ENCODE measurements at regions not wholly inside any gene's neighbourhood (a gene's known extent, or its start where the extent isn't known, plus 50 kb on each side); places are given as distances from the start of the nearest gene placed in this dataset.

DNA sequence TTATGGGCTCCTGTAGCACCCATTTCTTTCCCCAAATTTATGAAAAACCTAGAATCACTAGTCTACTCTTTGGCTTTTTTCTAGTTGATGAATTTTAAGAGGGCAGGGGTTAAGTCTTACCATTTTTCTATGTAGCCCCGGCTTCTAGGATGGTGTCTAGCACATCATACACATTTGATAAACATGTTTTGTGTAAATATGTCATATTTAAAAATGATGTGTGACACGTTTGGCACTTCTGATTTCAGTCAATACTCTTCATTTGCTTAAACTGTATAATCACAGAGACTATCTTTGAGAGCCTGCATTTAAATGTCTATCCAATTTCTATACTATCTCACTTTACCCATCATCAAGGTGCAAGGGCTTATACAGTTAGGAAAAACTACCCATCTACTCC is 331.1 kb downstream of the TDRD15 start:
- H3K36me3 ChIP-seq (ENCODE audit: control insufficient read depth, insufficient read depth, low read length) = no peaks in the 10 kb centered on the region
- no peaks in the 10 kb centered on the region for H3K9me3 ChIP-seq (ENCODE audit: control insufficient read depth, low read length)
- no peak overlapping the region for H3K4me3 ChIP-seq (ENCODE audit: extremely low read depth, insufficient read depth, low read length, poor library complexity, severe bottlenecking)
- H3K27ac ChIP-seq (ENCODE audit: low read depth, low read length, severe bottlenecking) = no peak overlapping the region
- H3K4me1 ChIP-seq (ENCODE audit: control insufficient read depth, insufficient read depth, low read length, poor library complexity, severe bottlenecking) = peaks cover 4% of the 10 kb centered on the region
- no CpG with 5 or more reads among the region's 2 CpGs for WGBS, 2 experiments (ENCODE audit: insufficient coverage in 2 of 2)

- Histone ChIP-seq H3K4me3 (ENCODE audit: extremely low read depth, insufficient read depth, low read length, poor library complexity, severe bottlenecking) (no peak overlapping the region), H3K9me3 (ENCODE audit: control insufficient read depth, low read length) (no peaks in the 10 kb centered on the region), H3K4me1 (ENCODE audit: control insufficient read depth, insufficient read depth, low read length, poor library complexity, severe bottlenecking) (no peaks in the 10 kb centered on the region), H3K36me3 (ENCODE audit: control insufficient read depth, insufficient read depth, low read length) (no peaks in the 10 kb centered on the region), H3K27ac (ENCODE audit: low read depth, low read length, severe bottlenecking) (no peak overlapping the region)
- 81 to 86% methylated on average over 2 to 3 of the region's 3 CpGs for WGBS, 2 experiments (ENCODE audit: insufficient coverage in 2 of 2)
These were observed 338.0 kb downstream of the TDRD15 start for GRCh38 chr2:21461754-21462240.

DNA sequence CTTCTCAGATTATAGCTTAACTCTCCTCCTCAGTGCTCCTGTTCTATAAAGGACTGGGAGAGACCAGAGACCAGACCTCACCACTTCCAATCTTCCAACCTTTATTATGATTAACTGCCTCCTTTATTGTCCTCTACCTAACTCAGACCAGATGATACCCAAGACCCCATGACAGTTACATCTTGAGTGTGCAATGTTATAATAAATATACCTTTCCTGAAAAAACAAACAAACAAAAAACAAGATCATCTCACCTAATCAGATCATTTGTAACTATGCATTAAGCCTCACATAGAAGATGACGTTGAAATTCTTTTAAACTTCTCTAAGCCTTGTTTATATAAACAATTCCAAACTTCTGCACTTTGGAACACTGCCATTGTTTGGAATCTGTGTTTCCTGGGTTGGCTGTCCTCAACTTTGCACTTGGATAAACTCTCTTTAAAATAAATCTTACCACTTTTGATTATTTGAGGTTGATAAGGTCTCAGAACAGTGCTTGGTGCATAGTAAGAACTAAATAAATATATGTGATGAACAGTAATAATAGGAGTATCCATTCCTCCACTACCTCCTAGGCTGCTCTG is 342.7 kb downstream of the TDRD15 start:
- 88 to 94% methylated on average over 1 of the region's 1 CpG for WGBS, 2 experiments (ENCODE audit: insufficient coverage in 2 of 2)
- Histone ChIP-seq H3K4me1 (ENCODE audit: control insufficient read depth, insufficient read depth, low read length, poor library complexity, severe bottlenecking) (no peaks in the 10 kb centered on the region), H3K9me3 (ENCODE audit: control insufficient read depth, low read length) (no peaks in the 10 kb centered on the region), H3K36me3 (ENCODE audit: control insufficient read depth, insufficient read depth, low read length) (no peaks in the 10 kb centered on the region), H3K27ac (ENCODE audit: low read depth, low read length, severe bottlenecking) (no peak overlapping the region), H3K4me3 (ENCODE audit: extremely low read depth, insufficient read depth, low read length, poor library complexity, severe bottlenecking) (no peak overlapping the region)

GRCh38 chr2:21467280-21467818 is 343.6 kb downstream of the TDRD15 start:
- H3K27ac ChIP-seq (ENCODE audit: low read depth, low read length, severe bottlenecking) = no peak overlapping the region
- no peaks in the 10 kb centered on the region for H3K36me3 ChIP-seq (ENCODE audit: control insufficient read depth, insufficient read depth, low read length)
- no peak overlapping the region for H3K4me3 ChIP-seq (ENCODE audit: extremely low read depth, insufficient read depth, low read length, poor library complexity, severe bottlenecking)
- H3K9me3 ChIP-seq (ENCODE audit: control insufficient read depth, low read length) = no peaks in the 10 kb centered on the region
- WGBS, 2 experiments (ENCODE audit: insufficient coverage in 2 of 2) = 63 to 83% methylated on average over 1 of the region's 1 CpG
- H3K4me1 ChIP-seq (ENCODE audit: control insufficient read depth, insufficient read depth, low read length, poor library complexity, severe bottlenecking) = no peaks in the 10 kb centered on the region

GRCh38 chr2:21467910-21468309 is 344.1 kb downstream of the TDRD15 start:
- Histone ChIP-seq H3K36me3 (ENCODE audit: control insufficient read depth, insufficient read depth, low read length) (no peaks in the 10 kb centered on the region), H3K9me3 (ENCODE audit: control insufficient read depth, low read length) (no peaks in the 10 kb centered on the region), H3K4me3 (ENCODE audit: extremely low read depth, insufficient read depth, low read length, poor library complexity, severe bottlenecking) (no peak overlapping the region), H3K27ac (ENCODE audit: low read depth, low read length, severe bottlenecking) (no peak overlapping the region), H3K4me1 (ENCODE audit: control insufficient read depth, insufficient read depth, low read length, poor library complexity, severe bottlenecking) (no peaks in the 10 kb centered on the region)
- WGBS, 2 experiments (ENCODE audit: insufficient coverage in 2 of 2) = 60 to 100% methylated on average over 1 of the region's 2 CpGs

DNA sequence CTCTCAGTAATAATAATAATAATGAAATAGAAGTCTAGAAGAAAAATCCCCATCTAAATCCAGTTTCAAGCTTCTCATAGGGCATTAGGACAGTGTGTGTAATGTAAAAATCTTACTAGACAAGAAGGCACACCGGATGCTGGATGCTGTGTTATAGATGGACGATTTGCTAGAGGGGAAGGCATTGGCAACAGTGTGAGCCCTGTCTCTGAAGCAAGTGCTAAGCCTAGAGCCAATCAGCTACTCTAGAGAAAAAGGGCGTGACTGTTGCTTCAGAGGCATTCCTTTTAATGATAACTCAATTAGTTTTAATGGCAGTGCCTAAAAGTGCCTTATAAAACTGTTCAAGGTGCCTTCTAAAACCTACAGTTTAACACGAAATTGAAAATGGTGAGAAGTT is 344.9 kb downstream of the TDRD15 start:
- Histone ChIP-seq H3K36me3 (ENCODE audit: control insufficient read depth, insufficient read depth, low read length) (no peaks in the 10 kb centered on the region), H3K4me3 (ENCODE audit: extremely low read depth, insufficient read depth, low read length, poor library complexity, severe bottlenecking) (no peak overlapping the region), H3K4me1 (ENCODE audit: control insufficient read depth, insufficient read depth, low read length, poor library complexity, severe bottlenecking) (no peaks in the 10 kb centered on the region), H3K27ac (ENCODE audit: low read depth, low read length, severe bottlenecking) (no peak overlapping the region), H3K9me3 (ENCODE audit: control insufficient read depth, low read length) (no peaks in the 10 kb centered on the region)
- 90 to 96% methylated on average over 3 to 4 of the region's 4 CpGs for WGBS, 2 experiments (ENCODE audit: insufficient coverage in 2 of 2)

DNA sequence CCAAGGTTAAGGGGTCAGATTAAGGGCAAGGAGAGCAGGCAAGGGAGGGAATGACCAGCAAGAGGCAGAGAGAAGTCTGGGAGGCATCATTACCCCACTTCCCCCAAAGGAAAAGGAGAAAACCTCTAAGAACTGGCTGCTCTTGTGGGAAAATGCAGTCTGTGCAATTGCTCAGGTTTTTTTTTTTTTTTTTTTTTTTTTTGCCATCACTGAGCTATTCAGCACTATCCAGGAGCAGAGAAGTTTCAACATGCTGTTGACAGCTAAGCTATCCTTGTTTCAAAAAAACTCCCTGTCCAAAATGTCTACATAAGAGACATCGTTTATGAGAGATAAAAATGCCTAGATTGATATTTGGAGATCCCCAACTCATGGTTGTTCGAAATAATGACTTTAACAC is 345.4 kb downstream of the TDRD15 start:
- 80% methylated on average over 1 of the region's 2 CpGs; no CpG with 5 or more reads in 1 of the 2 experiments for WGBS, 2 experiments (ENCODE audit: insufficient coverage in 2 of 2)
- Histone ChIP-seq H3K4me1 (ENCODE audit: control insufficient read depth, insufficient read depth, low read length, poor library complexity, severe bottlenecking) (no peaks in the 10 kb centered on the region), H3K36me3 (ENCODE audit: control insufficient read depth, insufficient read depth, low read length) (no peaks in the 10 kb centered on the region), H3K9me3 (ENCODE audit: control insufficient read depth, low read length) (no peaks in the 10 kb centered on the region), H3K4me3 (ENCODE audit: extremely low read depth, insufficient read depth, low read length, poor library complexity, severe bottlenecking) (no peak overlapping the region), H3K27ac (ENCODE audit: low read depth, low read length, severe bottlenecking) (no peak overlapping the region)

DNA sequence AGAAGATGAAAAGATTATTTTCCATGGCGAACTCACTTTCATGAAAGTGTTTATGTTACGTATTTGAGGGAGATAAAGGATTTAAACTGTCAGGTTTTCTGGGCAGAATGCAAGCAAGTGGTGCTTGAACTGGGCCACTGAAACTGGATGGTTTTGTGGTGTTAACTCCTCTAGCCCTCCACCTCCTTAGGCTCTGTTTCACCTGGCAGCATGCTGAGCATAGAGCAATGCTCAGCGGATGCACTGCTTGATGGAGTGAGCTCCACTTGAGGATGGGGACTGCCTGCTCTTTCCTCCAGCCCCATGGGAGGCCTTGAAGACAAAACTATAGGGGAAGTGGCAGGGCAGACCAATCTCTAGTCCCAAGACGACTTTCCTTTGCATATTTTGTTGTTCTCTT is 345.8 kb downstream of the TDRD15 start:
- Histone ChIP-seq H3K36me3 (ENCODE audit: control insufficient read depth, insufficient read depth, low read length) (no peaks in the 10 kb centered on the region), H3K27ac (ENCODE audit: low read depth, low read length, severe bottlenecking) (no peak overlapping the region), H3K4me3 (ENCODE audit: extremely low read depth, insufficient read depth, low read length, poor library complexity, severe bottlenecking) (no peak overlapping the region), H3K9me3 (ENCODE audit: control insufficient read depth, low read length) (no peaks in the 10 kb centered on the region), H3K4me1 (ENCODE audit: control insufficient read depth, insufficient read depth, low read length, poor library complexity, severe bottlenecking) (no peaks in the 10 kb centered on the region)
- WGBS, 2 experiments (ENCODE audit: insufficient coverage in 2 of 2) = 38 to 88% methylated on average over 1 to 4 of the region's 4 CpGs

DNA sequence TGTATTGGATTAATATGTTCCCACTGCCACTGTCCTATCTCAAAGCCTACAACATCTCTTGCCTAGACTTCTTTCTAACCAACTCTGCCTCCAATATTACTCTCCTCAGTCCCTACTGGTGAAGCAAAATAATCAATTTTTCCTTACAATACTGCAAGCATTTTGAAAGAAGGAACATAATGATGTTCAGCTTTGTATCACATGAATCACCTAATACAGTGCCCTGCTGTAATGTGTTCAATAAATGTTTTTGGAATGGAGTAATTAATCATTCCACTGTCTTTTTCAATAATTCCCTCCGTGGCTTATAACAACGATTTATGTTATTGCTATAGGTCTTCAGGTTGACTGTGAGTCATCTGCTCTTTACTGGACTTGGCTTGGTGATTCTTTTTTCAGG is 356.4 kb downstream of the TDRD15 start:
- Histone ChIP-seq H3K4me3 (ENCODE audit: extremely low read depth, insufficient read depth, low read length, poor library complexity, severe bottlenecking) (no peak overlapping the region), H3K4me1 (ENCODE audit: control insufficient read depth, insufficient read depth, low read length, poor library complexity, severe bottlenecking) (no peaks in the 10 kb centered on the region), H3K9me3 (ENCODE audit: control insufficient read depth, low read length) (no peaks in the 10 kb centered on the region), H3K36me3 (ENCODE audit: control insufficient read depth, insufficient read depth, low read length) (no peaks in the 10 kb centered on the region), H3K27ac (ENCODE audit: low read depth, low read length, severe bottlenecking) (no peak overlapping the region)
- WGBS, 2 experiments (ENCODE audit: insufficient coverage in 2 of 2) = 100% methylated on average over 1 of the region's 2 CpGs; no CpG with 5 or more reads in 1 of the 2 experiments

DNA sequence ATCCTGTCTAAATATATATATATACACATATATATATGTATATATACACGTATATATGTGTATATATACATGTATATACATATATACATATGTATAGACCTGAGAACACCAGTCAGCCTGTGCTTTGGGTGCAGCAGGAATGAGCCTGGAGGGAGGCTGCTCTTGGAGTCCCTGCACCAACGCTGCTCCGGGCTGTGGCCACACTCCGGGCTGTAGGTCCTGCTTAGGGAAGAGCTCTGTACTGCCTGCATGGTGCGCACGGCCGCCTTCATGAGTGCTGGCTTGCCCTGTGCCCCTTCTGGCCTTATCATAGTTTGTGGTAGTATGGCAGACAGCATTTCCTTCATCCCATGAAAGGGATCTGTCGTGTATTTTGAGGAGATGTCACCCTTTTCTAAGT is 360.9 kb downstream of the TDRD15 start:
- no peak overlapping the region for H3K4me3 ChIP-seq (ENCODE audit: extremely low read depth, insufficient read depth, low read length, poor library complexity, severe bottlenecking)
- no peaks in the 10 kb centered on the region for H3K4me1 ChIP-seq (ENCODE audit: control insufficient read depth, insufficient read depth, low read length, poor library complexity, severe bottlenecking)
- H3K27ac ChIP-seq (ENCODE audit: low read depth, low read length, severe bottlenecking) = no peak overlapping the region
- H3K9me3 ChIP-seq (ENCODE audit: control insufficient read depth, low read length) = no peaks in the 10 kb centered on the region
- 93 to 95% methylated on average over 3 to 7 of the region's 8 CpGs for WGBS, 2 experiments (ENCODE audit: insufficient coverage in 2 of 2)
- H3K36me3 ChIP-seq (ENCODE audit: control insufficient read depth, insufficient read depth, low read length) = no peaks in the 10 kb centered on the region

GRCh38 chr2:21486445-21486844 is 362.7 kb downstream of the TDRD15 start:
- H3K9me3 ChIP-seq (ENCODE audit: control insufficient read depth, low read length) = no peaks in the 10 kb centered on the region
- no peak overlapping the region for H3K4me3 ChIP-seq (ENCODE audit: extremely low read depth, insufficient read depth, low read length, poor library complexity, severe bottlenecking)
- no peaks in the 10 kb centered on the region for H3K4me1 ChIP-seq (ENCODE audit: control insufficient read depth, insufficient read depth, low read length, poor library complexity, severe bottlenecking)
- 70 to 80% methylated on average over 1 to 2 of the region's 2 CpGs for WGBS, 2 experiments (ENCODE audit: insufficient coverage in 2 of 2)
- no peak overlapping the region for H3K27ac ChIP-seq (ENCODE audit: low read depth, low read length, severe bottlenecking)
- no peaks in the 10 kb centered on the region for H3K36me3 ChIP-seq (ENCODE audit: control insufficient read depth, insufficient read depth, low read length)
